Endodermal cell (in vitro differentiated cells): ENCODE measurements at regions not wholly inside any gene's neighbourhood (a gene's known extent, or its start where the extent isn't known, plus 50 kb on each side); places are given as distances from the start of the nearest gene placed in this dataset.

Experiments
- DNase-seq: peaks from one replicate; pipeline ENCODE4 v3.0.0-alpha.2; 2017
- H3K27ac ChIP-seq: 2 replicates; pipeline ENCODE4 v1.5.1; 2013; ENCODE audit warnings: mild to moderate bottlenecking, low read depth, low read length, moderate library complexity
- H3K27me3 ChIP-seq: 2 replicates; pipeline ENCODE4 v1.6.1; 2013; ENCODE audit warnings: mild to moderate bottlenecking, low read length, moderate library complexity; ENCODE audit not compliant: insufficient read depth, control insufficient read depth, poor library complexity, severe bottlenecking
- H3K36me3 ChIP-seq: 2 replicates; pipeline ENCODE4 v1.7.0; 2013; ENCODE audit warnings: mild to moderate bottlenecking, low read length, moderate library complexity; ENCODE audit not compliant: control insufficient read depth, insufficient read depth
- H3K4me1 ChIP-seq: one replicate; pipeline ENCODE4 v1.7.0; 2013; ENCODE audit warnings: low read length; ENCODE audit not compliant: control insufficient read depth, insufficient read depth
- H3K4me3 ChIP-seq: 2 replicates; pipeline ENCODE4 v1.5.1; 2013; ENCODE audit warnings: mild to moderate bottlenecking, low read length, moderate library complexity
- H3K9ac ChIP-seq: 2 replicates; pipeline ENCODE4 v1.6.1; 2013; ENCODE audit warnings: mild to moderate bottlenecking, low read length, moderate library complexity; ENCODE audit not compliant: poor library complexity, severe bottlenecking; ENCODE audit errors: extremely low read depth
- H3K9me3 ChIP-seq: 2 replicates; pipeline ENCODE4 v1.6.1; 2013; ENCODE audit warnings: mild to moderate bottlenecking, low read length, moderate library complexity; ENCODE audit not compliant: control insufficient read depth
- H3K27ac Mint-ChIP-seq: 2 replicates; pipeline ENCODE4 v1.8.0; 2020; ENCODE audit warnings: mixed read lengths
- H3K27me3 Mint-ChIP-seq: 2 replicates; pipeline ENCODE4 v1.8.0; 2021; ENCODE audit warnings: mild to moderate bottlenecking, mixed read lengths; ENCODE audit not compliant: insufficient read depth
- H3K36me3 Mint-ChIP-seq: 2 replicates; pipeline ENCODE4 v1.8.0; 2020; ENCODE audit warnings: low read depth, mixed read lengths
- H3K4me1 Mint-ChIP-seq: 2 replicates; pipeline ENCODE4 v1.8.0; 2020; ENCODE audit warnings: mixed read lengths
- H3K4me3 Mint-ChIP-seq: 2 replicates; pipeline ENCODE4 v1.8.0; 2020; ENCODE audit warnings: mild to moderate bottlenecking, moderate library complexity, mixed read lengths
- H3K9me3 Mint-ChIP-seq: 2 replicates; pipeline ENCODE4 v1.8.0; 2020; ENCODE audit warnings: mild to moderate bottlenecking, mixed read lengths
- WGBS, 2 experiments: methylation state at CpG; one replicate each; pipeline versions ENCODE4 v1.1.5 to v1.1.7; 2013; ENCODE audit warnings: missing lambda C conversion rate in 2 of 2, mixed read lengths in 1 of 2; ENCODE audit not compliant: insufficient coverage in 1 of 2, insufficient read length in 1 of 2; 5-methylcytosine and 5-hydroxymethylcytosine counted together
- TF ChIP-seq, protein P1 (sequence below): fragments of 200-600 bp; sonication (generic); conservative IDR thresholded peaks from 2 replicates; pipeline ENCODE4 v1.5.0; 2021; ENCODE audit warnings: antibody characterized with exemption, mild to moderate bottlenecking

DNA sequence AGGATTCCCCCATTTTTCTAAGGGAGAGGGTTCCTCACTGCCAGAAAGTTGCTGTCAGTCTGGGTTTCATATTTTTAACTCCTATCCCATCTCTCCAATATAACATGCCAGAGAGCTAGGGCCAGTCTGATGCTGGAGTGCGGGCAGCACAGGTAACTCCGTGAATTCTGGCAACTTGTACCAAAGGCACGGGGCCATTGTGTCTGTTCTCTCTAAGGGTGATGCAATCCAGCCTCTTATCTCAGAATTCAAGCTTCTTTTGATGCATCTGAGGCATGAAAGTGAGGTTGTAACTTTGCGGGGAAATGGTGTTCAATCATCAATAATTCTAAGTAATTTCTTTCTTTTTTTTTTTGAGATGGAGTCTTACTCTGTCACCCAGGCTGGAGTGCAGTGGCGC lies 1074.4 kb downstream of the TYW1 start:
- Histone ChIP-seq H3K9ac (no peak overlapping the region), H3K27ac (no peak overlapping the region), H3K36me3 (no peaks in the 10 kb centered on the region), H3K9me3 (no peaks in the 10 kb centered on the region), H3K4me1 (no peaks in the 10 kb centered on the region), H3K27me3 (no peaks in the 10 kb centered on the region), H3K4me3 (no peak overlapping the region)
- Mint-ChIP-seq H3K27me3 (no peaks in the 10 kb centered on the region), H3K9me3 (no peaks in the 10 kb centered on the region), H3K4me3 (no peak overlapping the region), H3K4me1 (no peaks in the 10 kb centered on the region), H3K27ac (no peak overlapping the region), H3K36me3 (no peaks in the 10 kb centered on the region)
- TF ChIP-seq, protein P1, sequence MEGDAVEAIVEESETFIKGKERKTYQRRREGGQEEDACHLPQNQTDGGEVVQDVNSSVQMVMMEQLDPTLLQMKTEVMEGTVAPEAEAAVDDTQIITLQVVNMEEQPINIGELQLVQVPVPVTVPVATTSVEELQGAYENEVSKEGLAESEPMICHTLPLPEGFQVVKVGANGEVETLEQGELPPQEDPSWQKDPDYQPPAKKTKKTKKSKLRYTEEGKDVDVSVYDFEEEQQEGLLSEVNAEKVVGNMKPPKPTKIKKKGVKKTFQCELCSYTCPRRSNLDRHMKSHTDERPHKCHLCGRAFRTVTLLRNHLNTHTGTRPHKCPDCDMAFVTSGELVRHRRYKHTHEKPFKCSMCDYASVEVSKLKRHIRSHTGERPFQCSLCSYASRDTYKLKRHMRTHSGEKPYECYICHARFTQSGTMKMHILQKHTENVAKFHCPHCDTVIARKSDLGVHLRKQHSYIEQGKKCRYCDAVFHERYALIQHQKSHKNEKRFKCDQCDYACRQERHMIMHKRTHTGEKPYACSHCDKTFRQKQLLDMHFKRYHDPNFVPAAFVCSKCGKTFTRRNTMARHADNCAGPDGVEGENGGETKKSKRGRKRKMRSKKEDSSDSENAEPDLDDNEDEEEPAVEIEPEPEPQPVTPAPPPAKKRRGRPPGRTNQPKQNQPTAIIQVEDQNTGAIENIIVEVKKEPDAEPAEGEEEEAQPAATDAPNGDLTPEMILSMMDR: no peak
- no peak for DNase-seq
- 88 to 90% methylated on average over 2 to 4 of the region's 5 CpGs for WGBS, 2 experiments

- H3K27me3 Mint-ChIP-seq: peaks cover under 1% of the 10 kb centered on the region
- no peak overlapping the region for H3K4me3 Mint-ChIP-seq
- DNase-seq: no peak
- no peak overlapping the region for H3K27ac Mint-ChIP-seq
- H3K9me3 ChIP-seq: peaks cover 2% of the 10 kb centered on the region
- H3K27me3 ChIP-seq: peaks cover 2% of the 10 kb centered on the region
- WGBS, 2 experiments: 81 to 89% methylated on average over 3 to 5 of the region's 5 CpGs
- no peaks in the 10 kb centered on the region for H3K36me3 Mint-ChIP-seq
- no peaks in the 10 kb centered on the region for H3K36me3 ChIP-seq
- no peak overlapping the region for H3K9ac ChIP-seq
- H3K4me3 ChIP-seq: no peak overlapping the region
- TF ChIP-seq, protein P1: no peak
- no peaks in the 10 kb centered on the region for H3K4me1 Mint-ChIP-seq
- H3K9me3 Mint-ChIP-seq: peaks cover 5% of the 10 kb centered on the region
- H3K4me1 ChIP-seq: no peaks in the 10 kb centered on the region
- H3K27ac ChIP-seq: no peak overlapping the region
Measured at GRCh38 chr7:68073701-68074100, 1077.1 kb downstream of the TYW1 start.

GRCh38 chr7:68074242-68074641 lies 1077.6 kb downstream of the TYW1 start:
- Mint-ChIP-seq H3K9me3 (peaks cover 11% of the 10 kb centered on the region), H3K36me3 (peaks cover 2% of the 10 kb centered on the region), H3K27me3 (peaks cover 6% of the 10 kb centered on the region), H3K27ac (no peak overlapping the region), H3K4me1 (no peaks in the 10 kb centered on the region), H3K4me3 (no peak overlapping the region)
- Histone ChIP-seq H3K36me3 (no peaks in the 10 kb centered on the region), H3K4me3 (no peak overlapping the region), H3K4me1 (no peaks in the 10 kb centered on the region), H3K27ac (no peak overlapping the region), H3K27me3 (peaks cover 8% of the 10 kb centered on the region), H3K9ac (no peak overlapping the region), H3K9me3 (peaks cover 4% of the 10 kb centered on the region)
- TF ChIP-seq, protein P1: no peak
- WGBS, 2 experiments: 94 to 96% methylated on average over 3 of the region's 3 CpGs
- no peak for DNase-seq
